ENCODE measurements at regions not wholly inside any gene's neighbourhood (a gene's known extent, or its start where the extent isn't known, plus 50 kb on each side); places are given as distances from the start of the nearest gene placed in this dataset.

- no peak for TF ChIP-seq POLR2A (IDR thresholded peaks at IDR 0.05)
- TF ChIP-seq CTCF (IDR thresholded peaks at IDR 0.05) = no peak
- no peak for TF ChIP-seq EP300 (IDR thresholded peaks at IDR 0.05; ENCODE audit: low read depth)
Measured at GRCh38 chr2:167581961-167582574, 665.3 kb downstream of the STK39 start.

All from transverse colon (tissue), 3 donors.